NT2/D1 (cell line): ENCODE measurements at regions not wholly inside any gene's neighbourhood (a gene's known extent, or its start where the extent isn't known, plus 50 kb on each side); places are given as distances from the start of the nearest gene placed in this dataset.

Experiments
- SUZ12 ChIP-seq: IDR thresholded peaks from 2 replicates; pipeline ENCODE4 v1.6.1; 2011; ENCODE audit not compliant: insufficient read length, insufficient read depth; ENCODE audit errors: extremely low read depth
- YY1 ChIP-seq: IDR thresholded peaks from 2 replicates; pipeline ENCODE4 v1.6.1; 2011; ENCODE audit not compliant: insufficient read length, insufficient read depth
- ZNF274 ChIP-seq: IDR thresholded peaks from 2 replicates; pipeline ENCODE4 v1.6.1; 2011; ENCODE audit warnings: mild to moderate bottlenecking, low read depth, low read length

DNA sequence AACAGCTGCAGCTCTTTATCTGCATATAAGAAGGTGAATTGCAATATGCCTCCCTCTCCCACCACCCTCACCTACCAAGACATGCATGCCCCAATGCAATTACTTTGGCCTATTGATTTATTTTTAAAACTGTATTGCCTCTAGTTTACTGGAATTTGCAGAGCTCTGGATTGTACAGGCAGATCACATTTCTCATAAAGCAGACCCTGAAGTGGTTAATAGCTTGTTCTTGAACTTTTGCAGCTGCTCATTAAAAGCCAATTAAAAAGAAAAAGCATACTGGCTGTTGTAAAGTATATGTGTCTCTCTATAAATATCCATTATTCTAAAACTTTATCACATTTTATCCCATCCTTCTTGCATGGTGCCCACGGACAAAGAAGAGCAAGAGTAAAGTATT lies 221.5 kb upstream of the TOPAZ1 start:
- TF ChIP-seq ZNF274 (no peak), SUZ12 (no peak), YY1 (no peak)
